Hippocampal formation (tissue), 2 donors: ENCODE measurements at regions not wholly inside any gene's neighbourhood (a gene's known extent, or its start where the extent isn't known, plus 50 kb on each side); places are given as distances from the start of the nearest gene placed in this dataset.

ENCODE experiments used
- DNase-seq, 2 donors: peaks; one replicate each; lab custom pipeline; 2025; lab: John Stamatoyannopoulos, UW

GRCh38 chr7:33661430-33662160 is 243.7 kb upstream of the BMPER start:
- DNase-seq = no peak

- no peak for DNase-seq
These were observed 238.8 kb upstream of the BMPER start for GRCh38 chr7:33666531-33666930.

- DNase-seq = no peak
These were observed 238.1 kb upstream of the BMPER start for GRCh38 chr7:33667196-33667595.

DNA sequence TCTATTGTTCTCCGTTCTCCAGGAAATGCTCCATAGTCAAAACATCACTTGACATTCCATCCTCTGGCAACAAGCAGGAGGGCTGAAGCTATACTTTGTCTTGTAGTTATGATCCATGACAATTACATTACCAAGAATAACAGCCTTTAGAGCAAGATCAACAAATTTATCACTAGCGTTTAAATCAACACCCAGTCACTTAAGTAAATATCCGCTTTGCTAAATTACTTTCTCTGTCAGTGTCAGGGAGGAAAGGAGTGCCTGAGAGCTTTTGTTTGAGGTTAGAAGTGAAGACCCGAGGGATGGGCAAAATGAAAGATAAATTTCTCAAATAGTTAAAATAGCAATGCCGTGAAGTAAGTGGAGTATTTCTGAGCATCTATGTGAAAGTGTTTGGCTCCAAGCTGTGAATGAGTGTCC is 236.1 kb upstream of the BMPER start:
- DNase-seq = no peak

DNA sequence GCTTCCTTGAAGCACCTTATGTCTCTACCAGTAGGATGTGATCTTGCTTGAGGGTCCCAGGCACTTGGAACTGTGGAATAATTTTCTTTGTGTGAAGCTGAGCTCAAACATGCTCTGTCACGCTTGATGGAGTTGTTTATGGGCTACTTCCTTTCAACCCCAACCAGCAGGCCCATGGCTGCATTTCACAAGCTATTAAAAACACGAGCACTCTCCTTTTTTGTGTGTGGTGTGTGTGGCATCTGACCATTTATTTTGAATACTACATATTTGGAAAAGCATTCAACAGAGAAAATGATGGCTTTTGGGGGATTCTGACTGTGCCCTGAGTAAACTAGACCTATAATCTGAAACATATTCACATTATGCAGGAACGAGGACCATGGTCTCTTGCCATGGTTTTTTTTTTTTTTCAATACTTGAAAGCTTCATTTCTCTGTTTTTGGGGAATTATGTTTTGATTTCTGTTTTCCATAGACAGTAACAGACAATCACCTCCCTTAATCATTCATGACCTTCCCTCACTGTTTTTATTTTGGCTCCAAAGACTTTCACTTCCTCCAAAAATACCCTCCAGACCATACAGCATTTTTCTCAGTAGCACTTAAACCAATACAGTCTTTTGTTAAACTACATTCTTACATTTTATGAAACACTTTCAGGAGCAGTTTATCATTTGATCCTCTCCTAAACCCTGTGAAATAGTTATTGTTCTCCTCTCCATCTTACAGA is 233.6 kb upstream of the BMPER start:
- no peak for DNase-seq

DNA sequence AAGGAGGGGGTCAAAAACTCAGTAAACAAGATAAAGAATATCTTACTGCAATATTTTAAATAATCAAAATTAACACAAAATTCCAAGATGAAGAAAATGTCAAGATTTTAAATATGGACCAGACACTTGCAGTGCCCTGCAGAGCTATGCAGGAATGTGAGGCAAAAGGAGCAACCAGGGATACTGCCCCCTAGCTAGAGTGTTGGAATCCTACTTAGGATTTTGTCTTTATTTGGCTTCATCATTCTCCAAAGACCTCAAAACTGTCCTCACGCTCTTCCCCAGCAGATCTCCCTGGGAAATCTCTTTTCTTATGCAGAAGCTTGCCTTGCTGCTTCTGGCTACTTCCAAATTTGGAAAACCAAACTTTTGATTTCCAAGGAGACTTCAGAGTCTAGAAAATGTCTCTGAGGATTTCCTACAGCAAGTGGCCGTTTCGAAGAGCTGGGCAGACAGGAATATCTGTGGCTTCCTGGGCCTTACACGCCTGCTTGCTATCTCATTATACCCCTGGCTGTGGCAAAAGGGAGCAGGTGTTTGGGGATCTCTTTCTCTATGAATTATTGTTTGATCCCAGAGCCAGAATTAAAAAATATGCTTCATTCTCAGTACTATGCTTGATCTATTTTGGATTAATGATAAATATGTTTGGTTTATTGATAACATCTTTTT is 232.2 kb upstream of the BMPER start:
- no peak for DNase-seq

- DNase-seq = no peak
These were observed 230.4 kb upstream of the BMPER start for GRCh38 chr7:33674804-33675411.

DNA sequence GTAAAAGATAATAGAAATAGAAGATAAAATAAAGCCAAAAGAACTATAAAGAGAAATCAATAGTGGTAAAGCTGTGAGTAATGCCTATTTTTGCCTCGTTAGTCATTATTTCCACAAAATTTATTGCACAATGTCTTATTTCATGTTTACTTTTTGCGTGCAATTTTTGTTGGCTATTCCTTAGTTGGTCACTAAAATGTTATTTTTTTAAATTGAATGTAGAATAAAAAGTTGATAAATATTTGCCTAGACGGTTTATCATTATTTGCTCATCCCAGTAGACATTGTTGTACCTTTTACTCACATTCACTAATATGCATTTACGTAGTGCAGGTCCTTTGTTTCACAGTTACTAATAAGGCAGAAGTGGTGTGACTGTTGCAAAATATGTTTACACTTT is 227.8 kb upstream of the BMPER start:
- no peak for DNase-seq

DNA sequence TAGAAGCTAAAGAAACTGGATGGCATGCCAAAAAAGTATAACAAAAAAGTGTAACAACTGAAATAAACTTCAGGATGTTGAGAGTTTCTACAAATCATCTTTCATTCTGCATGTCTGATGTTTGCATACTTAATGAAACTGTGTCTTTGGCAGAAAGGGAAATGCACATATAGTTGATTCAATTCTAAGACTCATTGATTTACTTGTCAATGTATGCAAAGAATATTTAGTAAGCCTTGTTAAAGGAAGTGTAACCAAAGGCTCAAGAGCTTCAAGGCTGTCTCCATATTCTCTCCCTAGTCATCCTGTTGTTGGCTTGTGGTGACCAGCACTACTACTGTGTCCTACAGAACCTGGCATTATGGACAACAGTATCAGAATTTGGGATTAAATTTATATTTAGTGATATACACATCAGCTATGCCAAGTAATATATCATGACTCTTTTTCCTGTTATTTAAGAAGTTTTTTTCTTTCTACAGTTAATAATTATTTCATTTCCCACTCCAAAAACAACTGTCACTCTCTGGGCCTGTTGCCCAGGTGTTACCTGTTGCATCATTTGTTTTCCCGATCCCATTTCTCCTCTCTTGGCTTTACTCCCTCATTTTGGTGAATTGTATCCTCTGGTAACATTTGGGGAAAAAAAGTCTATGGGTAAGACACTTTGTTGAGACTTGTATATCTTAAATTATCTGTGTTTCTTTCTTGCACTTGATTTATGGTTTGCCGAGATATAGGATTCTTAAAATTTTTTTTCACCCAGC is 226.6 kb upstream of the BMPER start:
- no peak for DNase-seq

DNA sequence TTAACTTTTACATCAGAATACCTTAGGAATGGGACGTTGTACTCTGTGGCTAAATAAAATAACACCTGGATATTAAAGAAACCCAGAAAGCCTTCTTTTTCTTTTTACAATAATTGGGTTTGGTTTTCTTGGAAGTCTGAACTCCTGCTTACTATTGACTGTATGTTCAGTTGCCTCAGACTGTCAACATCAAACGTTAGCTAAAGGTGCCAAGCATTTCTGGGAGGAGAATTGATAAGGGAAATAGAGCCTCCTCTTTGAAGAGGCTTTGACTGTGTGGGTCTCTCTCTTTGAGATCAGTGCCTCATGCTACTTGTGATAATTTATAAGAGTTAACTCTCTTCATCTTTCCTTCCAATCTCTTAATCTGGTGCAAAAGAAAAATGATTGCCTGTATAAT is 224.7 kb upstream of the BMPER start:
- DNase-seq = no peak

- DNase-seq = no peak
These were observed 219.8 kb upstream of the BMPER start for GRCh38 chr7:33685503-33685902.

GRCh38 chr7:33685981-33686683 is 219.2 kb upstream of the BMPER start:
- DNase-seq = no peak

DNA sequence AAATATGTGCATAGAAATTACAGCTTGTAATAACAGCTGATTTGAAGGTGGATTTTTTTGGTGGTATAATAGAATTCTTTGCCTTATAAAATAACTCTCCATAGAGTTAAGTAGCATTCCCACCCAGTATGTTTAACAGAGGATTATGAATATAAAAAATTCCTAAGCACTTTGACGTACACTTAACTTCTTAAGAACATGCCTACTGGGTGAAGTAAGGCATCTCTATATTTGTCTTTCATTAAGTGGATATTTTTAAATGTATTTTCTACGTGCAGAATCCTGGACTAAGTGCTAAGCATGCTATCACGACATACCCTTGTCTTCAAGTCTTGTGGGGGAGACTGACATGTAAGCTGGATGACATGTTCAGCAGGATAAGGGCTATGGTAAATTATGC is 217.7 kb upstream of the BMPER start:
- DNase-seq = no peak

DNA sequence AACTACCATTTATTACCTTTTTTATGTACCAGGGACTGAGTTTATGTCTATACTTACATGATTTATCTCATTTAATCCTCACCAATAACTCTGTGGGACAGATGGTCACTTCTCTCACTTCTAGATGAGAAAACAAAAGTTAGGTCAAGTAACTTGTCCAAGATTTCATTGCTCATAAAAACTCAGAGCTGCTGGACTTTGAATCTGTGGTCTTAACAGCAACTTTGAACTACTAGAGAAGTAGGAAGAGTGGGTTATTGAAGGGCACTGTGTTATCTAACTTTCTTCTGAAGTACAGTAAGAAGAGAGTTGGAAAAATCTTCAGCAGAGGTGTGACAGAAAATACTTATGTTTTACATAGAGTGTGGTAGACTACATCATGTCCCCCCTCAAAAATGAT is 214.2 kb upstream of the BMPER start:
- DNase-seq = no peak

DNA sequence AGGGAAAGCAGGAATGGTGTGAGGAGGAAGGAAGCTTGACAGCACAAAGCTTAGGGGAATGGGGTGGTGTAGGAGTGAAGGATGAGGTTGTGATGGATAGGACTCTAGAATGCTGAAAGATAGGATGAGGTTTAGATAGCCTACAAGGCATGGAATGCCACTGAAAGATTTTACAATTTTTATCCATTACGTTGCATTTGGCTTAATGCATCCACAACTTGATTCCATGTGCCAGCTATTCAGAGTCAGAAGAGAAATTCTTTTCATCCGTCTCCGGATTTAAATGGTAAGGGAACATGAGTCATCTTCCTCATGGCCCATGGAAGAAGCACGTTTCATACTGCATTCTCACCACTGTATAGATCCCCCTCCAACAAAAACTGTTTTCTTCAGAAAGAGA is 212.4 kb upstream of the BMPER start:
- no peak for DNase-seq

DNA sequence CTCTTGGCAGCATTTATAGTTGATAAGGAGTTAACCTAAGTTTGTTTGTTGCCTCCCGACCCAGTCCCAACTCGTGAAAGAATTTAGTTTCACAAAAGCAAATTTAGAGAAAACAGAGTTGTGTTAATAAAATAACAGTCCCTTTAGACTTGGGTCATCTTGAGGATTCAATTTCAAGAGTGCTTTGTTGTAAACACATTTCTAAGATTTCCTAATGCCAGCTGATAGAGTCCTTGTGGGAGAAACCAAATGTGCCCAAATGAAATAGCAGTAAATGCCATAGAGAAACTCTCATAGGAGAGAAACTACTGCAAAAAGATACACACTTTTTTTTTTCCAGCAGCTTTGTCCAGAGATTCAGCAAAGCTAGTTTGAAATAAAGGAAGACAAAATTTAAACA is 211.3 kb upstream of the BMPER start:
- DNase-seq = no peak

- DNase-seq = no peak
These were observed 207.7 kb upstream of the BMPER start for GRCh38 chr7:33697616-33698015.

- DNase-seq = no peak
These were observed 207.3 kb upstream of the BMPER start for GRCh38 chr7:33698041-33698440.

- no peak for DNase-seq
These were observed 206.6 kb upstream of the BMPER start for GRCh38 chr7:33698692-33699128.

DNA sequence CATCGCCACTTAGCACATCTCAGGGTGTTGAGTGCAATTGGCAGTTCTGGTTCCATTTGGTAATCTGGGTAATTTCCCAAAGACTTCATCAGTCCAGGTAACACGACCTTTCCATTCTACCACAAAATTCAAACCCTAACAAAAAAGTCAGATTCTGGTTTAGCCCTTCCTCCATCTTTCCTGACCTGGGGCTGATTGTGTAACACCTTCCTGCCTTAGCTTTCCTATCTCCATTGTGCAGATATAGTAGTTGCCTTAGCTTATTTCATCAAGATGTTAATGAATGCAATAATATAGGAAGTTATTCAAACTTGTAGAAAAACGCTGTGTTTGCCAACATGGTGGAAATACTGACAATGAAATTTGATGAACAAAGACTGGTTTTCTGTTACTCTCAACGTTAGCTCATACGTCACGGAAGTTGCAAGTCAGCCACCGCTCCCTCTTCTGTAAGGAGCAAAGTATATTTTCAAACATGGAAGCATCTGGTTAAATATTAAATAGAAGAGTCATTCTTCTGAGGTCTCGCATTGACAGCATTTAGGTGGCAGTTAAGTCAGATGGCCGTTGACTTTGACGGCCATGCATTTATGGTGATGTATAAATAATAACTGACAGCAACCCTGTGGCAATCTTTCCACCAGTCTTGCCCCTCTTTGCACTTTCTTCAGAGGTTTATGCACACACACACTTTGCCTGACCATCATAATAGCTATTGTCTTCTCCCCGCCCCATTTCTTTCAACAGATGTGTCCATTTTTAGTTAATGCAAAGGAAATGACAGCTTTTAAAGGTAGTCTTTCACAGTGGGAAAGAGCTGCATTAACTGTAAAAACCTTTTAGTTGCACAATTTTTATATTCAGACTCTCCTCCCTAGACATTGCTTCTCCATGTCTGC is 205.1 kb upstream of the BMPER start:
- no peak for DNase-seq
